Panc1 (cell line): ENCODE measurements at regions not wholly inside any gene's neighbourhood (a gene's known extent, or its start where the extent isn't known, plus 50 kb on each side); places are given as distances from the start of the nearest gene placed in this dataset.
"Not testable (repeated sequence)": the region's sequence is repeated elsewhere in the genome, so short reads cannot be mapped to it uniquely, and the experiment has no call there.

Source experiments
- ATAC-seq: fragments of 200-7000 bp; cut with Tn5 transposase; 2 replicates; pipeline ENCODE4 v1.9.1; 2020; ENCODE audit warnings: mild to moderate bottlenecking, moderate library complexity
- BruUV-seq: library from RNA; stranded (reverse); fragments of 400-500 nt; replicated peaks from 2 replicates; lab custom pipeline; 2021; lab: Mats Ljungman, UMichigan
- CTCF ChIA-PET: fragments of 300-600 bp; sonication (Branson Sonifier 250); formaldehyde crosslinking; loops from one replicate; lab custom pipeline; 2022; ENCODE audit warnings: antibody characterized with exemption; lab: Charles Lee
- POLR2A ChIA-PET: fragments of 300-600 bp; sonication (Branson Sonifier 250); formaldehyde crosslinking; loops from one replicate; lab custom pipeline; 2022; ENCODE audit warnings: antibody characterized with exemption; lab: Charles Lee
- DNase-seq: peaks from one replicate; pipeline ENCODE4 v3.0.0-alpha.2; 2010; ENCODE audit warnings: low read depth, low spot score
- H3K27ac ChIP-seq: 2 replicates; pipeline ENCODE4 v1.5.1; 2011; ENCODE audit warnings: mild to moderate bottlenecking, low read length, inconsistent platforms
- H3K27me3 ChIP-seq: fragments of 200-500 bp; sonication (Bioruptor generic); 2 replicates; pipeline ENCODE4 v1.6.0; 2014; ENCODE audit warnings: low read length, inconsistent platforms; ENCODE audit not compliant: control insufficient read depth, insufficient read depth
- H3K36me3 ChIP-seq: fragments of 200-500 bp; sonication (Bioruptor generic); 2 replicates; pipeline ENCODE4 v1.5.1; 2014; ENCODE audit warnings: inconsistent platforms, mild to moderate bottlenecking, low read length, moderate library complexity; ENCODE audit not compliant: control insufficient read depth, insufficient read depth
- H3K4me1 ChIP-seq: 2 replicates; pipeline ENCODE4 v1.5.1; 2011; ENCODE audit warnings: inconsistent platforms, mild to moderate bottlenecking, low read length, moderate library complexity; ENCODE audit not compliant: control insufficient read depth, insufficient read depth
- H3K4me3 ChIP-seq, 2 experiments: 2 replicates each; pipeline ENCODE4 v1.5.1; 2011 to 2012; ENCODE audit warnings: low read depth in 2 of 2, low read length in 2 of 2, mild to moderate bottlenecking in 2 of 2, inconsistent platforms in 1 of 2, moderate library complexity in 1 of 2
- H3K9me3 ChIP-seq: fragments of 200-500 bp; sonication (Bioruptor generic); 2 replicates; pipeline ENCODE4 v1.5.1; 2014; ENCODE audit warnings: low read depth, mild to moderate bottlenecking, inconsistent platforms, low read length, moderate library complexity; ENCODE audit not compliant: control insufficient read depth, insufficient read depth
- POLR2AphosphoS5 ChIP-seq: IDR thresholded peaks from 2 replicates; pipeline ENCODE4 v1.6.1; 2012; ENCODE audit warnings: mild to moderate bottlenecking, low read depth, low read length, moderate library complexity
- SIN3A ChIP-seq: IDR thresholded peaks from 2 replicates; pipeline ENCODE4 v1.6.1; 2012; ENCODE audit warnings: low read depth, mild to moderate bottlenecking, low read length, moderate library complexity, borderline replicate concordance; ENCODE audit not compliant: insufficient read depth
- TCF7L2 ChIP-seq: IDR thresholded peaks from 2 replicates; pipeline ENCODE4 v1.6.1; 2011; ENCODE audit warnings: mild to moderate bottlenecking, low read depth, low read length, inconsistent platforms
- in situ Hi-C: cut with HindIII; loops from 2 replicates; pipeline ENCODE4 v1.10.0; 2016; ENCODE audit warnings: low sequenced_read_pairs, low pct_unique_long_range_greater_than_20kb
- intact Hi-C: fragments of 100-400 bp; cut with micrococcal nuclease; formaldehyde crosslinking; loops from one replicate; pipeline ENCODE4 v1.10.0; 2022; ENCODE audit not compliant: unreplicated experiment
- TF ChIP-seq, protein P1 (sequence below): fragments of 450-650 bp; IDR thresholded peaks from 2 replicates; pipeline ENCODE4 v1.5.1; 2017; ENCODE audit warnings: mild to moderate bottlenecking
- TF ChIP-seq, protein P2 (sequence below), 2 experiments: IDR thresholded peaks; 2 replicates each; pipeline ENCODE4 v1.6.1; 2011 to 2012; ENCODE audit warnings: low read depth in 2 of 2, control low read depth in 1 of 2, low read length in 1 of 2, mild to moderate bottlenecking in 1 of 2, moderate library complexity in 1 of 2; ENCODE audit not compliant: insufficient read depth in 1 of 2

GRCh38 chr10:78442836-78443550 lies 409.3 kb downstream of the RPS24 start:
- no TSS peak for BruUV-seq
- DNase-seq: no peak
- POLR2A ChIA-PET: no interaction called here
- in situ Hi-C loops (no loop called here), intact Hi-C loops (no loop called here)
- H3K27ac ChIP-seq: no peak overlapping the region
- H3K9me3 ChIP-seq: no peaks in the 10 kb centered on the region
- no peaks in the 10 kb centered on the region for H3K4me1 ChIP-seq
- TF ChIP-seq, protein P1, sequence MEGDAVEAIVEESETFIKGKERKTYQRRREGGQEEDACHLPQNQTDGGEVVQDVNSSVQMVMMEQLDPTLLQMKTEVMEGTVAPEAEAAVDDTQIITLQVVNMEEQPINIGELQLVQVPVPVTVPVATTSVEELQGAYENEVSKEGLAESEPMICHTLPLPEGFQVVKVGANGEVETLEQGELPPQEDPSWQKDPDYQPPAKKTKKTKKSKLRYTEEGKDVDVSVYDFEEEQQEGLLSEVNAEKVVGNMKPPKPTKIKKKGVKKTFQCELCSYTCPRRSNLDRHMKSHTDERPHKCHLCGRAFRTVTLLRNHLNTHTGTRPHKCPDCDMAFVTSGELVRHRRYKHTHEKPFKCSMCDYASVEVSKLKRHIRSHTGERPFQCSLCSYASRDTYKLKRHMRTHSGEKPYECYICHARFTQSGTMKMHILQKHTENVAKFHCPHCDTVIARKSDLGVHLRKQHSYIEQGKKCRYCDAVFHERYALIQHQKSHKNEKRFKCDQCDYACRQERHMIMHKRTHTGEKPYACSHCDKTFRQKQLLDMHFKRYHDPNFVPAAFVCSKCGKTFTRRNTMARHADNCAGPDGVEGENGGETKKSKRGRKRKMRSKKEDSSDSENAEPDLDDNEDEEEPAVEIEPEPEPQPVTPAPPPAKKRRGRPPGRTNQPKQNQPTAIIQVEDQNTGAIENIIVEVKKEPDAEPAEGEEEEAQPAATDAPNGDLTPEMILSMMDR: no peak
- TF ChIP-seq, protein P2, sequence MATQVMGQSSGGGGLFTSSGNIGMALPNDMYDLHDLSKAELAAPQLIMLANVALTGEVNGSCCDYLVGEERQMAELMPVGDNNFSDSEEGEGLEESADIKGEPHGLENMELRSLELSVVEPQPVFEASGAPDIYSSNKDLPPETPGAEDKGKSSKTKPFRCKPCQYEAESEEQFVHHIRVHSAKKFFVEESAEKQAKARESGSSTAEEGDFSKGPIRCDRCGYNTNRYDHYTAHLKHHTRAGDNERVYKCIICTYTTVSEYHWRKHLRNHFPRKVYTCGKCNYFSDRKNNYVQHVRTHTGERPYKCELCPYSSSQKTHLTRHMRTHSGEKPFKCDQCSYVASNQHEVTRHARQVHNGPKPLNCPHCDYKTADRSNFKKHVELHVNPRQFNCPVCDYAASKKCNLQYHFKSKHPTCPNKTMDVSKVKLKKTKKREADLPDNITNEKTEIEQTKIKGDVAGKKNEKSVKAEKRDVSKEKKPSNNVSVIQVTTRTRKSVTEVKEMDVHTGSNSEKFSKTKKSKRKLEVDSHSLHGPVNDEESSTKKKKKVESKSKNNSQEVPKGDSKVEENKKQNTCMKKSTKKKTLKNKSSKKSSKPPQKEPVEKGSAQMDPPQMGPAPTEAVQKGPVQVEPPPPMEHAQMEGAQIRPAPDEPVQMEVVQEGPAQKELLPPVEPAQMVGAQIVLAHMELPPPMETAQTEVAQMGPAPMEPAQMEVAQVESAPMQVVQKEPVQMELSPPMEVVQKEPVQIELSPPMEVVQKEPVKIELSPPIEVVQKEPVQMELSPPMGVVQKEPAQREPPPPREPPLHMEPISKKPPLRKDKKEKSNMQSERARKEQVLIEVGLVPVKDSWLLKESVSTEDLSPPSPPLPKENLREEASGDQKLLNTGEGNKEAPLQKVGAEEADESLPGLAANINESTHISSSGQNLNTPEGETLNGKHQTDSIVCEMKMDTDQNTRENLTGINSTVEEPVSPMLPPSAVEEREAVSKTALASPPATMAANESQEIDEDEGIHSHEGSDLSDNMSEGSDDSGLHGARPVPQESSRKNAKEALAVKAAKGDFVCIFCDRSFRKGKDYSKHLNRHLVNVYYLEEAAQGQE (IDR thresholded peaks at IDR 0.05; ENCODE audit: insufficient read depth in 1 of 2, low read depth in 2 of 2, low read length in 1 of 2): no peak
- TF ChIP-seq SIN3A: no peak
- CTCF ChIA-PET: no interaction called here
- ATAC-seq: no peak; the same call in 1 of the 2 replicates
- no peaks in the 10 kb centered on the region for H3K36me3 ChIP-seq
- no peak overlapping the region for H3K4me3 ChIP-seq
- H3K27me3 ChIP-seq: no peaks in the 10 kb centered on the region

- ChIA-PET CTCF (no interaction called here), POLR2A (no interaction called here)
- Histone ChIP-seq H3K27ac (no peak overlapping the region), H3K4me3 (no peak overlapping the region), H3K36me3 (no peaks in the 10 kb centered on the region), H3K9me3 (no peaks in the 10 kb centered on the region), H3K4me1 (no peaks in the 10 kb centered on the region), H3K27me3 (peaks cover 2% of the 10 kb centered on the region; the same call in 1 of the 2 replicates)
- no TSS peak for BruUV-seq
- intact Hi-C loops: no loop called here
- DNase-seq: no peak
- in situ Hi-C loops: no loop called here
- ATAC-seq: no peak
- TF ChIP-seq TCF7L2: no peak
- no peak for TF ChIP-seq POLR2AphosphoS5
- TF ChIP-seq, protein P2 (IDR thresholded peaks at IDR 0.05; ENCODE audit: insufficient read depth in 1 of 2, low read depth in 2 of 2, low read length in 1 of 2): no peak
- TF ChIP-seq SIN3A: no peak
Measured at GRCh38 chr10:78443900-78444571, 410.4 kb downstream of the RPS24 start.

DNA sequence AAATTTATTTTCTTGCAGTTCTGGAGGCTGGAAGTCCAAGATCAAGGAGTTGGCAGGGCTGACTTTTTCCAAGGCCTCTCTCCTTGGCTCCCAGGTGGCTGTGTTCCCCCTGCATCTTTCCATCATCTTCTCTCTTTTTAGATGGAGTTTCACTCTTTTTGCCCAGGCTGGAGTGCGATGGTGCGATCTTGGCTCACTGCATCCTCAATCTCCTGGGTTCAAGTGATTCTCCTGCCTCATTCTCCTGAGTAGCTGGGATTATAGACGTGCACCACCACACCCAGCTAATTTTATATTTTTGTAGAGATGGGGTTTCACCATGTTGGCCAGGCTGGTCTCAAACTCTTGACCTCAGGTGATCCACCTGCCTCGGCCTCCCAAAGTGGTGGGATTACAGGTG lies 411.1 kb downstream of the RPS24 start:
- in situ Hi-C loops, H3K27ac ChIP-seq, H3K36me3 ChIP-seq, CTCF ChIA-PET, H3K9me3 ChIP-seq, BruUV-seq, POLR2A ChIA-PET, H3K27me3 ChIP-seq, ATAC-seq, H3K4me1 ChIP-seq, H3K4me3 ChIP-seq, intact Hi-C loops, DNase-seq: not testable (repeated sequence)
